ENCODE measurements at regions not wholly inside any gene's neighbourhood (a gene's known extent, or its start where the extent isn't known, plus 50 kb on each side); places are given as distances from the start of the nearest gene placed in this dataset.

GRCh38 chr7:65800890-65801341 is 72.0 kb upstream of the VKORC1L1 start:
- Histone ChIP-seq H3K4ac (replicated peaks; ENCODE audit: insufficient read length, low read depth, low read length) (no peak overlapping the region), H3K9me3 (ENCODE audit: insufficient read depth in 2 of 2, low read depth in 1 of 2, low read length in 1 of 2) (no peaks in the 10 kb centered on the region), H3K4me2 (ENCODE audit: insufficient read depth in 1 of 2, low read depth in 2 of 2, low read length in 2 of 2) (no peak overlapping the region), H3K27me3 (replicated peaks in 1 of 4; ENCODE audit: control insufficient read depth in 3 of 4, extremely low read depth in 1 of 4, insufficient read depth in 3 of 4, low read length in 3 of 4) (no peaks in the 10 kb centered on the region), H3K23ac (ENCODE audit: insufficient read length) (no peak overlapping the region), H3K4me3 (ENCODE audit: extremely low read depth in 1 of 4, insufficient read depth in 2 of 4, low read depth in 3 of 4, low read length in 4 of 4) (no peak overlapping the region), H3K9ac (replicated peaks in 1 of 4; ENCODE audit: extremely low read depth in 1 of 4, low read depth in 3 of 4, low read length in 3 of 4) (no peak overlapping the region), H3K4me1 (replicated peaks in 1 of 4; ENCODE audit: control insufficient read depth in 3 of 4, insufficient read depth in 4 of 4, low read length in 3 of 4) (no peaks in the 10 kb centered on the region), H4K91ac (replicated peaks; ENCODE audit: insufficient read length, low read length) (no peak overlapping the region), H2BK12ac (ENCODE audit: low read depth, low read length) (no peak overlapping the region), H3K56ac (replicated peaks; ENCODE audit: insufficient read length, low read depth, low read length) (no peak overlapping the region), H2AK5ac (ENCODE audit: low read depth, low read length) (no peak overlapping the region), H3K18ac (ENCODE audit: extremely low read depth, low read length) (no peak overlapping the region), H3K23me2 (ENCODE audit: low read depth, low read length) (no peaks in the 10 kb centered on the region), H3K14ac (ENCODE audit: insufficient read length) (no peak overlapping the region), H2BK5ac (ENCODE audit: low read depth, low read length) (no peak overlapping the region), H2BK120ac (replicated peaks; ENCODE audit: low read depth, low read length) (no peak overlapping the region), H2AFZ (ENCODE audit: low read length) (no peak overlapping the region), H4K5ac (ENCODE audit: insufficient read length, low read depth, low read length) (no peak overlapping the region), H3K36me3 (ENCODE audit: control insufficient read depth in 2 of 4, insufficient read depth in 4 of 4, low read length in 3 of 4) (no peaks in the 10 kb centered on the region), H3K79me1 (ENCODE audit: low read depth, low read length) (no peaks in the 10 kb centered on the region), H2BK20ac (ENCODE audit: low read length) (no peak overlapping the region), H4K8ac (ENCODE audit: extremely low read depth, insufficient read depth, low read length) (no peak overlapping the region), H2BK15ac (ENCODE audit: low read length) (no peak overlapping the region), H4K20me1 (replicated peaks in 1 of 2; ENCODE audit: control insufficient read depth in 1 of 2, insufficient read depth in 2 of 2, low read length in 2 of 2) (no peaks in the 10 kb centered on the region), H3K79me2 (ENCODE audit: control insufficient read depth in 1 of 2, insufficient read depth in 2 of 2, low read length in 2 of 2) (no peaks in the 10 kb centered on the region), H3K27ac (ENCODE audit: low read depth, low read length) (no peak overlapping the region)
- ChIA-PET POLR2A (ENCODE audit: partially characterized antibody) (no interaction called here), CTCF (ENCODE audit: partially characterized antibody) (interaction anchor here (2.9 kb wide), 1 partner anchor 20 kb away, joined by 7 read pairs; no protein-coding TSS in a partner anchor)
- 83% methylated on average over 6 of the region's 6 CpGs; no CpG with 5 or more reads in 1 of the 2 experiments for WGBS, 2 experiments (ENCODE audit: extremely low coverage in 1 of 2, insufficient coverage in 1 of 2, insufficient read length in 1 of 2, insufficient replicate concordance in 2 of 2, low coverage in 1 of 2, low lambda C conversion rate in 2 of 2, missing lambda C conversion rate in 1 of 2)
- DNase-seq (ENCODE audit: low read depth in 1 of 2, low spot score in 2 of 2), result no peak
- FAIRE-seq, result no peak
- TF ChIP-seq ZNF274 (IDR thresholded peaks at IDR 0.05; ENCODE audit: borderline replicate concordance, extremely low read depth, low read length), result no peak
- TF ChIP-seq BCL11A (IDR thresholded peaks at IDR 0.05; ENCODE audit: low read depth in 2 of 2, low read length in 2 of 2), result no peak
- no peak for TF ChIP-seq POLR2AphosphoS5 (IDR thresholded peaks at IDR 0.05; ENCODE audit: low read depth, low read length)
- TF ChIP-seq USF2 (IDR thresholded peaks at IDR 0.05; ENCODE audit: low read length), result no peak
- no peak for TF ChIP-seq ASH2L (IDR thresholded peaks at IDR 0.05; ENCODE audit: low read length)
- TF ChIP-seq CBX8 (IDR thresholded peaks at IDR 0.05; ENCODE audit: borderline replicate concordance, low read depth, low read length), result no peak
- TF ChIP-seq FOSL1 (IDR thresholded peaks at IDR 0.05; ENCODE audit: insufficient read depth, low read depth, low read length), result no peak
- no peak for TF ChIP-seq POLR2A (IDR thresholded peaks at IDR 0.05; ENCODE audit: control extremely low read depth in 1 of 2, low read depth in 2 of 2, low read length in 2 of 2)
- TF ChIP-seq KDM4A (IDR thresholded peaks at IDR 0.05; ENCODE audit: low read depth, low read length, severe bottlenecking), result no peak
- no peak for TF ChIP-seq CHD1 (IDR thresholded peaks at IDR 0.05; ENCODE audit: low read depth, low read length)
- no peak for TF ChIP-seq HDAC2 (IDR thresholded peaks at IDR 0.05; ENCODE audit: borderline replicate concordance in 1 of 2, low read depth in 2 of 2, low read length in 2 of 2)
- no peak for TF ChIP-seq EP300 (IDR thresholded peaks at IDR 0.05; ENCODE audit: borderline replicate concordance in 1 of 2, low read depth in 2 of 2, low read length in 2 of 2)
- no peak for TF ChIP-seq POU5F1 (IDR thresholded peaks at IDR 0.05; ENCODE audit: low read depth, low read length)
- no peak for TF ChIP-seq SP2 (IDR thresholded peaks at IDR 0.05; ENCODE audit: low read length)
- no peak for TF ChIP-seq TAF1 (IDR thresholded peaks at IDR 0.05; ENCODE audit: low read depth, low read length)

Measured in H1 (cell line).